Stimulated activated CD4-positive, alpha-beta T cell treated with anti-CD3 and anti-CD28 coated beads, Interleukin-4, amount 100 ng/mL, for 1 hour (primary cell): ENCODE measurements at regions not wholly inside any gene's neighbourhood (a gene's known extent, or its start where the extent isn't known, plus 50 kb on each side); places are given as distances from the start of the nearest gene placed in this dataset.

ENCODE experiments used
- DNase-seq: peaks from one replicate; pipeline ENCODE4 v3.0.0-alpha.2; 2020

DNA sequence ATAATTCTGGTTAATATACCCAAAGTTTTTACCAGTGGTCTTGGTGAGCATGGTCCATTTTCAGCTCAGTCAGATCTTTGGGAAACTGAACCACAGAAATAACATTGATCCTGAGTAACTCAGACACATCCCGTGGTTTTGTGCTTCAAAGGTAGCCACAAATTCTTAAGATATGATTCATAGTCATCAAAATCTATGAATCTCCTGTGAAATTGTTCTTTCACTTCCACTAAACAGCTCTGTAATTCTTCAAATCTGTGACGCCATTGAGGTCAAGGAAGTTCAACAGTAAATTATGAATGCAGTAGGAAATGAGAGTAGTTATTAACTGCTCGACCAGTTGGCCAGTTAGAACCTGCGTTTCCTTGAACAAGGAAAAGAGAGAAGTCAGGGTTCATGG is 147.3 kb downstream of the IRS1 start:
- DNase-seq, result no peak

DNA sequence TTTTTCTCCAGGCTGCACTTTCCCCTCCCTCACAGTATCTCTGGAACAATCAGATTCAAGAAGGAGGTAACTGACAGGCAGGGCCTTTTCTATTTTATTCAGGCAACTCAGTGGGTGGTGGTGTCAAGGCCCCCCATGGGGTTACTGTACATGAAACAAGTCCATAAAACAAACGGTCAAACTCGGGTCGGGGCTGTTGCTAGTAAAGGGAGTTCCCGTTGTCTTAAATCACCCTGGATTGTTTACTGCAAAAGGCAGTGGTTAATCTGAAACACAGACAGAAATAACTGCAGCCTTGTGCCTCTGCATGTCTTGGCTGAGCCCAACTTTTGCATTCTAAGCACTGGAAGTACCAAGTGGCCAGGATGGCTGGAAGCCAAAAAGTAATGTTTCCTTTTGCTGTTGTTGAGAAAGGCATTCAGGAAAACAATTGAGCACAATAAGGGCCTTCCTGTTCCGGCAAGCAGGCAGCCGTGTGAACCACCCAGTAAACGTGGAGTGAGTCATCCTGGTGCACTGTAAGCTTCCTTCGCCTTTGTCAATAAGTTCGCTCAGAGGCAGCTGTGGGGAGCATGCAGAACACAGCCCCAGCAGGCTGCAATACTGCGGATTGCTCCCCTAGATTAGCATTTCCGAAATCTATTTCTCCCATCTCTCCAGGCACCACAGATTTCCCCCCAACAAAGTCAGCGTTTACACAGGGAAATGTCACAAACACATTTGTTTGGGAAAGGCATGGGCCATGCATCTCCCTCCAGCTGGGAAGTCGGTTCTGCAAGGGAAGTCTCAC is 149.6 kb downstream of the IRS1 start:
- peak; percentile 26 for DNase-seq

DNA sequence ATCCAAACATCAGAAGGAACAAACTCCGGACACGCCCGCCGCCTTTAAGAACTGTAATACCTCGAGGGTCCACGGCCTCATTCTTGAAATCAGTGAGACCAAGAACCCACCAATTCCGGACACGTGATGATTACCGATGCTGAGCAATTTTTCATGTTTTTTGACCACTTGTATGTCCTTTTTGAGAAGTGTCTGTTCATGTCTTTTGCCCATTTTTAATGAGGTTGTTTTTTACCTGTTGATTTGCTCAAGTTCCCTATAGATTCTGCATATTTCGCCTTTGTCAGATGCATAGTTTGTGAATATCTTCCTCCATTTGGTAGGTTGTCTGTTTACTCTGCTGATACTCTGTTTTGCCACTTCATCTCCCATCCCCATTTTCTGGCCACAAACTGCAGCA is 150.4 kb downstream of the IRS1 start:
- DNase-seq, result no peak

DNA sequence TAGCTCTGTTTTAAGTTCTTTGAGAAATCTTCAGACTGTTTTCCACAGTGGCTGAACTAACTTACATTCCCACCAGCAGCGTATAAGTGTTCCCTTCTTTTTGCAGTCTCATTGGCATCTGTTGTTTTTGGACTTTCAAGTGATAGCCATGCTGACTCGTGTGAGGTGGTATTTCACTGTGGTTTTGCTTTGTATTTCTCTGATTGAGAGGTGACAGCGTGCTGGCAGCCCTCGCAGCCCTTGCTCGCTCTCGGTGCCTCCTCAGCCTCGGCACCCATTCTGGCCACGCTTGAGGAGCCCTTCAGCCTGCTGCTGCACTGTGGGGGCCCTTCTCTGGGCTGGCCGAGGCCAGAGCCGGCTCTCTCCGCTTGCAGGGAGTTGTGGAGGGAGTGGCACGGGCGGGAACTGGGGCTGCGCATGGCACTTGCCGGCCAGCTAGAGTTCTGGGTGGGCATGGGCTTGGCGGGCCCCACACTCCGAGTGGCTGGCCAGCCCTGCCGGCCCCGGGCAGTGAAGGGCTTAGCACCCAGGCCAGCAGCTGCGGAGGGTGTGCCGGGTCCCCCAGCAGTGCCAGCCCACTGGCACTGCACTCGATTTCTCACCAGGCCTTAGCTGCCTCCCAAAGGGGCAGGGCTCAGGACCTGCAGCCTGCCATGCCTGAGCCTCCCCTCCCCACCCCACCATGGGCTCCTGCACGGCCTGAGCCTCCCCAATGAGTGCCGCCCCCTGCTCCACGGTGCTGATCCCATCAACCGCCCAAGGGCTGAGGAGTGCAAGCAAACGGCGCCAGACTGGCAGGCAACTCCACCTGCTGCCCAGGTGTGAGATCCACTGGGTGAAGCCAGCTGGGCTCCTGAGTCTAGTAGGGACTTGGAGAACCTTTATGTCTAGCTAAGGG is 151.8 kb downstream of the IRS1 start:
- DNase-seq, result no peak

DNA sequence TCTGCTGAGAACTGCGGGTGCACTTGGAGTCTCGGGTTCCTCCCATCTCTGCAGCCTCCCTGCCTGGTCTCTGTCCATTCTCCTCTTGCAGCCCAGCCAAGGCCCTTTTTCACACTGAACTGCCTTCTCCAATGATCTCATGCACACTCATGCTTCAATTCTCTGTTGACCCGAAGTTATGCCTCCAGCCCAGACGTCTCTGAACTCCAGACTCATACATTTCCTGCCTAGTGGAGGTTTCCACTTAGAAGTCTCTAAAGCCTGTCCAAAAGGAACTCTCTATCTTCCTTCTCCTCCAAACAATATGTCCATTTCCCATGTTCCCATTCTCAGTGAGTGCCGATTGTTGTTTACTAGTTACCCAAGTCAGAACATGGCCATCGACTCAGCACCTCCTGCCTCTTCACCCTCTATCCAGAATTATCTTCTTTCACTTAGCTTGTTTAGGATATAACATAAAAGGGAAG is 155.2 kb downstream of the IRS1 start:
- DNase-seq, result no peak

DNA sequence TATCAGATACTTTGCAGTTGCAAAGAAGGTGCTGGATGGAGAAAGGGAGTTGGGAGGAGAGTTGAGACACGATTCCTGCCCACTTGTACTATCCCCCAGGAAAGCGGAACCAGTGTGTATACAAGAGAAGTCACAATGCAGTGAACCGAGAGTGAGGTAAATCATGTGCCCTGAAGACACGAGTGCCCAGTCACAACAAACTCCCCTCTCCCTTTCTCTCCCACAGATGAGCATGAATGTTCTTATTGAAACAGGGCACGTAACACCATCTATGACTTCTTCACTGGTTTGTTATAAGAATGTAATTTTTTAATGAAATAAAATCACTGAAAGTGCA is 155.7 kb downstream of the IRS1 start:
- no peak for DNase-seq

DNA sequence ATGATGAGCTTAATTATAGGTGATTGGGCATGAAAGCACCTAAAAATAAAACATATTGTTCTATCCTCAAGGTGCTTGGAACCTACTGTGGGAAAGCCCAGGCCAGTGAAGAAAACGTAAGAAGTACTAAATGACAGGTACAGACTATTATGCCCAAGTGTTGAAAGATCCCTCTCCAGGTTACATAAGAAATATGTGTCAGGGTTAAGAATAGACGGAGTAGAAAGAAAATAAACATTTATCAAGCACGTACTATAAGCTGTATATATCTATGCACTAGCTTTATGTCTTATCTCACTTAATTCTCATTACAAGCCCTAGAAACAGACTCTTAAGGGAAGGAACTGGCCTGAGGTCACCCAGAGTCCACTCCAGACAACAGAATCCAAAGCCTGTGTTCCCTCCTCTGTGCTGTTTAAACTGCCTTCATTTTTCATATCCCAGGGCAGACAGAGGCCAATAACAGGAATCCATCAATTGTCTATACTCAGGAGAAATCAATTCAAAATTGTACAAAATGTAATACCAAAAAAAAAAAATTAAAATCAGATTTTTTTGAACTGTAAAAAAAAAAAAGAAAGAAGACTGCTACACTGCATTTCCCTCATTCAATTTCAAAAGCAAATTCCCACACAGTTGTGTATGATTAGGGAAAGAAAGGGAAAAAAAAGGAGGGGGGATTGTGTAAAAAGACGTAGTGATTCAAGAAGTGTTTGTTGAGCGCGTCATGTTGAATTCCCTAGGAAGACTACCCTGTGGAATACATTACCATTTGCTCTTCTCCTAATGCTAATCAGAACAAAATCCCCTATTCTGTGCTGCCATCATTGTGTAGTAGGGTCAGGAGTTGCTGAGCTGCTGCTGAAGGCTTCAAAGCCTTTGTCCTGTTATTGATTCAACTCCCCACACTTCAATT is 156.3 kb downstream of the IRS1 start:
- DNase-seq, result no peak

DNA sequence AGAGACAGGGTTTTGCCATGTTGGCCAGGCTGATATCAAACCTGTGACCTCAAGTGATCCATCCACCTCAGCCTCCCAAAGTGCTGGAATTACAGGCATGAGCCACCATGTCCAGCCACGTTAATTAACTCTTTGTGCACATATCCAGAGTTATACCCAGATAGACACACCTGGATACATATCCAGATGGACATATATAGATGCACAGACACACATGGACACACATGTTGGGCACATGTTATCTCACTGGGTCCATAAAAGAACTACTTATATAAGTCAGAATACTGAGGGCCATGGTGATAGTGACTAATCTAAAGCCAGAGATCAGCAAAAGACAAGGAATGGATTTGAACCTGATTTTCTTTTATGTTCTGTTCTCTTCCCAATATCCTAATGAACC is 158.6 kb downstream of the IRS1 start:
- no peak for DNase-seq

DNA sequence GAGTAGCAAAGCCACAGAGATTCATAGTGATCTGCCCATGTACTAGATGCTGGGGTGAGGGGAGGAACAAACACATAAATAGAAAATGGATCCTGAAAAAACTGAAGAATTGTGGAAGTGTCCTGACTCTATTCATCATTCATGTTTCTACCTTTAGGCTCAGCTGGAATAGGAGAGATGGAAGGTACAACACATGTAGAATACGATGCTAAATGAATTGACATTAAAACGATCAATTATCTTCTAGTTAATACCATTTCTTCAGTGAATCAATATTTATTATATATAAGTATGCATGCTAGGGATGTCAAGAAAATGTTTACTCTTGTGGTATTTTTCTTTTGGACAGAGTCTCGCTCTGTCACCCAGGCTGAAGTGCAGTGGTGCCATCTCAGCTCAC is 159.1 kb downstream of the IRS1 start:
- no peak for DNase-seq

DNA sequence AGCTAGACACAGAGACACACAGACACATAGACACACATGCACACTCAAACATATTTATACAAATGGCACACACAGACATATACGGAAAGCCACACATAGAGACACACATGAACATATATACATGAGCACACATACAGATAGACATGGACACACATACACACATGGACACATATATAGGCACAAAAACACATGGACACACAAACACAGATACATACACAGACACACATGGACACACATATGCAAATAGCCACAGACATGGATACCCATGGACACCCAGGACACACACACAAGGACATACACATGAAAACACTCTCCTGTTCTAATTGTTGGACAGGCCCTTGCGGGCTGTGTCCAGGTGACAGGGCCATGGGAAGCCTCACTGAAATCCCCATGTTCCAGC is 160.1 kb downstream of the IRS1 start:
- no peak for DNase-seq

DNA sequence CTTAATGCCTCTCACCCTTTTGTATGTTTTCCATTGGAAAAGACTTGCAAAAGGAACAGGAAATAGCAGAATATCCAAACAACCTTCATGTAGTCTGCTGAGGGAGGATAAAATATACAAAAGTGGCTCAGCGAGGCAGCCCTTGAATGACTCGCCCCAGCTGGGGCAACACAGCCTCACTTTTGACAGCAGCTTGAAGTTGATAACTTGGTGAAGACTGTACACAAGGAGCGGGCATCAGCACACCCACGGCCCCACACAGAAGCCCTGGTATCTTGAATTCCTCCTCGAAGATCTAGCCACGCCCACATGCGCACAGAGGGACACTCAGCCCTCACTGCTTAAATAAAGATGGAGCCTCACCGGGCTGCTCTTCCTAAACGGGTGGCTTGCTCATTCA is 161.0 kb downstream of the IRS1 start:
- no peak for DNase-seq

DNA sequence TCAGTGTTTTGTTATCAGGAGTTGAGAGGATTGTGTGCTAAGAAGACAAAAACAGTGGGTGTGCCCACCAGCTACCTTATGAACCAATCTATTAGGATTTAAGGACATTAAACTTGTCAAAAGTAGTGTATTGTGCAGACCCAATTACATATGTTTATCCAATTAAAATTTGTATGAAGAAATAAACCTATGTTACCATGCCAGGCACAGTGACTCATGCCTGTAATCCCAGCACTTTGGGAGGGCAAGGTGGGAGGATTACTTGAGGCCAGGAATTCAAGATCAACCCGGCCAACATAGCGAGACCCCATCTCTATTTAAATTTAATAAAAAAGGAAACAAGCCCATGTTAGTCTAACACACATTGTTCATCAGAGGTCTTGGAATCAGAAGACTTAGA is 162.2 kb downstream of the IRS1 start:
- no peak for DNase-seq

DNA sequence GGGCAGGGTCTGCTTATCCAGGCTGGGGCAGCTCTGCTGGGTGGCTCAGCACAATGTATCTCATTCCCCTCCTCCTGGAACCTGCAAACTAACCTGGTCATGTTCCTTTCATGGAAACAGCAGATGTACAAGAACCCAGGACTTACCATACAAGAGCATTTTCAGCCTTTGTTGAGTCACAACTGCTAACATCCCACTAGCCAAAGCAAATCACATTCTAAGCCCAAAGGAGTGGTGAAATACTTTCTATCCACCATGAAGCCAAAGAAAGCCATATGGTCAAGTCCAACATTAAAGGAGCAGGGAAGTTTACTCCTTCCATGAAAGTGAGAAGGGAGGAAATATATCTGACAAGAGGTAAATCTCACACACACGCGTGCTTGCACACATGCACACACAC is 163.0 kb downstream of the IRS1 start:
- no peak for DNase-seq

DNA sequence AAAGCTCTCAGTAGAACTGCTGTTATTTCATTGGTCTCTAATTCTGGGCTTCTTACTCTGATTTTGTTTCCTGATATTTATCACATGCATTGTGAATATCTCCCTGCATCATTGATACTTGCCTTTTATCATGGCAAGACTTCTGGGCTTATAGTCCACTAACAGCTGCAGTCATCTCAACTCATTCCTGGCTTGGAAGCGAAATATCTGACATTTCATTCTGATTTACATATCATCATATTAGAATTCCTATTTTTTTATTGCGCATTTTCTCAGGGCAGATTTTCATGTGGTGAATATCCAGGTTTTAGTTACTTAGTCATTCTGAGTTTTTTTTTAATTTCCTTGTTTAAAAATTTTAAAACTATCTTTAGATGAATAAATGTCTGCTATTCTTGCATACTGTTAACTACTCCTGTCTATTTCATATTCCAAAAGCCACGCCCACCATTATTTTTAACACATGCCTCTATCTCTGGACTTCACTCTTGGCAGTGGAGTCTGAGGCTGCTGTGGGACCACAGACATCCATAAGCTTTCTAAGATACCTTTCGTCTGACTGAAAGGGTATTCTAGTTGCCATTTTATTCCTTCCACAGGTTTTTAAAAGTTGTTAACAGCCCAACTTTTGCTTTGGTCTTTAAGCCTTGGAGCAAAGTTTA is 164.5 kb downstream of the IRS1 start:
- no peak for DNase-seq

DNA sequence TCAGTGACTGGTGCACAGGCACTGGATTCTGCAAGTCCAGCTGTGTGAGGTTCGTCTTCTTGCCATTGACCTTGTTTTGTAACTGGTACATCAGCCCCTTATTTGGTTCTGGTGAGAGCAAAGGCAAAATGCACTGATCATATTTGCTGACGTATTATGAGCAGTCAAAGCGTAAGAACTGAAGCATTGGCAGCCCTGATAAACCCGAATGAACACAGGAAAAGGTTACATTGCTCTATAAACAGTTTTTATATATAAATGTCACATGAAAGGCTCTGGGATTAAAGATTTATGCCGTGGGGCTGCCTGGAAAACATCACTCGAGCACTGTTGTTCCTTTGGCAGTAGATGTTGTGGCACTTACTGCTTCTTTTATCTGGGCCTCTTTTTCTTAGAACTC is 167.9 kb downstream of the IRS1 start:
- DNase-seq, result no peak

DNA sequence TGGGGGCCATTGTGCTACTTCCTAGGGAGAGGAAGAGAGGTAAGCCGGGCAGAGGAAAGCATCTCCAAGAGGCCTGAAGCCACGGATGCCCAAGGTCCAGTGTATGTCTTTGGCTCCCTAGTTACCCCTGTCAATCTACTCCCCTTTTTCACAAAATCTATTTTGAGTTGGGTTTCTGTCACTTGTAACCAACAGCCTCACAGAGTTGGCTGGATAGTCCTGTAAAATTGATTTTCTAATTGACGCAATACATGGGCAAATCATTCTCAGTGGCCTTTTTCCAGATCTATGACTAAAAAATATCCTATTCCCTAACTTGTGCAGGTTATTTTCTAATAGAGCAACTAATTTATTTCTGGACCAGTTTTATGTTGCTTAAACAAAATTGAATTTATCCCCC is 168.4 kb downstream of the IRS1 start:
- DNase-seq, result no peak

DNA sequence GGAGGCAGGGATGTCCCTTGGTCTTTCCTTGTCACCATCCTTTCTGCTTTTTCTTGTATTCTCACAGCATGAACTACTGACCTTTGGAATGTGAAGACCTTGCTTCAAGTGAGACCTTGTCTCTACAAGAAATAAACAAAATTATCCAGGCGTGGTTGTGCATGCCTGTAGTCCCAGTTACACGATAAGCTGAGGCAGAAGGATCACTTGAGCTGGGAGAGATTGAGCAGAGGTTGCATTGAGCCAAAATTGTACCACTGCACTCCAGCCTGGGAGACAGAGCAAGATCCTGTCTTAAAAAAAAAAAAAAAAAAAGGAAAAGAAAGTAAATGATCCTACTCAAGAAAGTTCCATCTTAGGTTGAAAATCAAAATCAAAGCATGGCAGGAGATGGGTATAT is 173.7 kb downstream of the IRS1 start:
- DNase-seq, result no peak

DNA sequence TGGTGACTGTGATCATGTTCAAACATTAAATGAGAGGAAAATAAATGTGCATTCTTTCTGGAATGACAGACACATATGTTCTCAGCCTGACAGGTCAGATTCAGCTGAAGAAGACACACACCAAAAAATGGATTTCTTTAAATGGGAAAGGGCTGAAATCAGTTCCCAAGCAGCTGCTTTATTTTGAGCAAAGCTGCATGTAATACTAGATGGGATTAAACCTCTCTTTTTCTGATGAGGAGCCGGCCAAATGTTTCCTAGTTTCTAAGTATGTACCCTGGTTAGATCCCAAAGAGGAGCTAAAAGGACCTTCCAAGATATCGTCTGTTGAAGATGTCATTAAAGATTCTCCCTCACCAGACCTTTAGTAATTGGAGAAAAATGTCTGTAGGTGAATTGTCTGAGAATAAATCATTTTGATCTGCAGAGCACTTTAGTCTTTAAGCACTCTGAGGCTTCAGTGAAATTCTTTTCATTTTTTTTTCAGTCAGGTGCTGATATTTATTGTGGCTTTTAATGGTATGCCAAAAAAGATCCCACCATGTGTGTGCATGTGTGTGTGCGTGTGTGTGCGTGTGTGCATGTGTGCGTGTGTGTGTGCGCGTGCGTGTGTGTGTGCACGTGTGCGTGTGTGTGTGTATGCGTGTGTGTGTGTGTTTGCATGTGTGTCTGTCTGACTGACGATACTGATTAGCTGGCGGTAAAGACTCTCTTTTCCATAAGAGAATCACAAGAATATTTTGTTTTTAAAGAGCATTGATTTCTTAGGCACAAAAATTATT is 175.8 kb downstream of the IRS1 start:
- DNase-seq, result no peak

DNA sequence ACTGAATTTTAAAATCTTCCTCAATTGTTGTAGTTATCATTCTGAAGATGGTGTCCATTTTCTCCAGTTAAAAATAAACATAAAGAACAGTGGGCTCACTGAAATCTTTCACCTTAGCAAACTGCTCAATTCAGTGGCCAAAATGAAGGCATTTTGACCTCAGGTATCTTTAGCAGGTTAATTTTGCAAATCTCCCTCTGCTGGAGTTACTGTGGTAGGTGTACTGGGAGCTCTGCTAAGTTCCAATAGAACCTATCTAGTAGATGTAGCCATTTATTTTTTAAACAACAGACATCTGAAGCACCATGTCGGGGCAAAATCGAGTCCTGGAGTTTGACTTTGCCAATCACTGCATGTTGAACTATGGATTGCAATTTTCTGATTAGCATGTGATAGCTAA is 177.1 kb downstream of the IRS1 start:
- no peak for DNase-seq

DNA sequence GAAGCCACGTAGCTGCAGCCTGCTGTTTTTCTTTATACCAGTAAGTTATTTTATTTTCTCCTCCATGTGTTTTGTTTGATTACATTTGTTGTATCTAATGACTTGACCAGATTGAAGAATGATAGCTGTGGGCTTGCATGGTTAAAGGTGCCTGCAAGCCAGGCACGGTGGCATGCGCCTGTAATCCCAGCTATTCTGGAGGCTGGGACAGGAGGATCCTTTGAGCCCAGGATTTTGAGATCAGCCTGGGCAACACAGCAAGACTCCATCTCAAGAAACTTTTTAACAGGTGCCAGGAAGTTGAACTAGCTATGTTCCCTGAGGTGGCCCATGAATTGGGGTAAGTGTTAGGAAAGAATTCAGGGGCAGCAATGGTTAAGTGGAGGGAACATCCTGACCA is 179.4 kb downstream of the IRS1 start:
- DNase-seq, result no peak

DNA sequence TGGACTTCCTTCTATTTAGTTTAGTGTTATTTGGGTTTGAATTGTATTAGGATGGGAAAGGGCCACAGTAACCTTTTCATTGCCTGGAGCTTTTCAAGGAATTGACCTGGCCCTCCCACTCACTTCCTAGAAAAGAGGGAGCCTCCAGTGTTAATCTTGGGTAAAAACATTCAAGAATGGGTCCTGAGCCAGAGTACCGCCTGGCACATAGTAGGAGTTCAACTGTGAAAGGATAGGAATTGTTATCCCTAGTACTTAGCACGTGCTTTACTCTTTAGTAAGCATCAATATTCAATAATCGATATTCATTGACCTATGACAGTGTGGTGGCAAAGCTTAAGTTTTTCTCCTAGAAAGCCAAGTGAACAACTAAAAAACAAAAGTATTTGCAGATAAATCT is 179.9 kb downstream of the IRS1 start:
- DNase-seq, result no peak
